ENCODE measurements at regions not wholly inside any gene's neighbourhood (a gene's known extent, or its start where the extent isn't known, plus 50 kb on each side); places are given as distances from the start of the nearest gene placed in this dataset.

- TF ChIP-seq GFI1B (tag by site-specific recombination; IDR thresholded peaks at IDR 0.05), result peak; percentile 100
- TF ChIP-seq ZNF571 (tag by site-specific recombination; IDR thresholded peaks at IDR 0.05), result no peak
- TF ChIP-seq, protein P1, sequence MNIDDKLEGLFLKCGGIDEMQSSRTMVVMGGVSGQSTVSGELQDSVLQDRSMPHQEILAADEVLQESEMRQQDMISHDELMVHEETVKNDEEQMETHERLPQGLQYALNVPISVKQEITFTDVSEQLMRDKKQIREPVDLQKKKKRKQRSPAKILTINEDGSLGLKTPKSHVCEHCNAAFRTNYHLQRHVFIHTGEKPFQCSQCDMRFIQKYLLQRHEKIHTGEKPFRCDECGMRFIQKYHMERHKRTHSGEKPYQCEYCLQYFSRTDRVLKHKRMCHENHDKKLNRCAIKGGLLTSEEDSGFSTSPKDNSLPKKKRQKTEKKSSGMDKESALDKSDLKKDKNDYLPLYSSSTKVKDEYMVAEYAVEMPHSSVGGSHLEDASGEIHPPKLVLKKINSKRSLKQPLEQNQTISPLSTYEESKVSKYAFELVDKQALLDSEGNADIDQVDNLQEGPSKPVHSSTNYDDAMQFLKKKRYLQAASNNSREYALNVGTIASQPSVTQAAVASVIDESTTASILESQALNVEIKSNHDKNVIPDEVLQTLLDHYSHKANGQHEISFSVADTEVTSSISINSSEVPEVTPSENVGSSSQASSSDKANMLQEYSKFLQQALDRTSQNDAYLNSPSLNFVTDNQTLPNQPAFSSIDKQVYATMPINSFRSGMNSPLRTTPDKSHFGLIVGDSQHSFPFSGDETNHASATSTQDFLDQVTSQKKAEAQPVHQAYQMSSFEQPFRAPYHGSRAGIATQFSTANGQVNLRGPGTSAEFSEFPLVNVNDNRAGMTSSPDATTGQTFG (tag by site-specific recombination; IDR thresholded peaks at IDR 0.05; ENCODE audit: borderline replicate concordance), result peak; percentile 87; the same call in 1 of the 2 replicates
- TF ChIP-seq ZNF621 (tag by site-specific recombination; IDR thresholded peaks at IDR 0.05), result no peak
- TF ChIP-seq ZNF324 (tag by site-specific recombination; IDR thresholded peaks at IDR 0.05), result peak; percentile 88
- no peak for TF ChIP-seq ZBTB6 (tag by site-specific recombination; IDR thresholded peaks at IDR 0.05)
- TF ChIP-seq ZNF169 (tag by site-specific recombination; IDR thresholded peaks at IDR 0.05), result no peak
- TF ChIP-seq ZNF585B (tag by site-specific recombination; IDR thresholded peaks at IDR 0.05), result no peak
- no peak for TF ChIP-seq ZNF514 (tag by site-specific recombination; IDR thresholded peaks at IDR 0.05)
- TF ChIP-seq ZFP69B (tag by site-specific recombination; IDR thresholded peaks at IDR 0.05), result peak; percentile 79; the same call in 1 of the 2 replicates
- TF ChIP-seq ZNF677 (tag by site-specific recombination; IDR thresholded peaks at IDR 0.05), result 0 out of 2 replicates have a peak, but pooled peaks have one; percentile 31
- TF ChIP-seq ZNF184 (tag by site-specific recombination; IDR thresholded peaks at IDR 0.05), result peak; percentile 89; the same call in 1 of the 2 replicates
- TF ChIP-seq, protein P2, sequence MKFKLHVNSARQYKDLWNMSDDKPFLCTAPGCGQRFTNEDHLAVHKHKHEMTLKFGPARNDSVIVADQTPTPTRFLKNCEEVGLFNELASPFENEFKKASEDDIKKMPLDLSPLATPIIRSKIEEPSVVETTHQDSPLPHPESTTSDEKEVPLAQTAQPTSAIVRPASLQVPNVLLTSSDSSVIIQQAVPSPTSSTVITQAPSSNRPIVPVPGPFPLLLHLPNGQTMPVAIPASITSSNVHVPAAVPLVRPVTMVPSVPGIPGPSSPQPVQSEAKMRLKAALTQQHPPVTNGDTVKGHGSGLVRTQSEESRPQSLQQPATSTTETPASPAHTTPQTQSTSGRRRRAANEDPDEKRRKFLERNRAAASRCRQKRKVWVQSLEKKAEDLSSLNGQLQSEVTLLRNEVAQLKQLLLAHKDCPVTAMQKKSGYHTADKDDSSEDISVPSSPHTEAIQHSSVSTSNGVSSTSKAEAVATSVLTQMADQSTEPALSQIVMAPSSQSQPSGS (tag by site-specific recombination; IDR thresholded peaks at IDR 0.05; ENCODE audit: low read depth), result peak; percentile 80
- 0 out of 2 replicates have a peak, but pooled peaks have one; percentile 66 for TF ChIP-seq ZNF221 (tag by site-specific recombination; IDR thresholded peaks at IDR 0.05; ENCODE audit: borderline replicate concordance)
- peak; percentile 63; the same call in 1 of the 2 replicates for TF ChIP-seq ZNF239 (tag by site-specific recombination; IDR thresholded peaks at IDR 0.05)
- TF ChIP-seq ZNF701 (tag by site-specific recombination; IDR thresholded peaks at IDR 0.05), result no peak
- TF ChIP-seq PRDM1 (tag by site-specific recombination; IDR thresholded peaks at IDR 0.05), result no peak
- TF ChIP-seq ZNF175 (tag by site-specific recombination; IDR thresholded peaks at IDR 0.05), result no peak
- TF ChIP-seq ZNF501 (tag by site-specific recombination; IDR thresholded peaks at IDR 0.05), result peak; percentile 96; the same call in 1 of the 2 replicates
- peak; percentile 99 for TF ChIP-seq TCF7L2 (IDR thresholded peaks at IDR 0.05; ENCODE audit: borderline replicate concordance, low read depth, low read length)
- TF ChIP-seq ZNF423 (tag by site-specific recombination; IDR thresholded peaks at IDR 0.05), result peak; percentile 50; the same call in 1 of the 2 replicates
- peak; percentile 64; the same call in 1 of the 2 replicates for TF ChIP-seq ZSCAN16 (tag by site-specific recombination; IDR thresholded peaks at IDR 0.05)
- TF ChIP-seq KLF9 (tag by site-specific recombination; IDR thresholded peaks at IDR 0.05; ENCODE audit: low read depth), result peak; percentile 74
- TF ChIP-seq, protein P3, sequence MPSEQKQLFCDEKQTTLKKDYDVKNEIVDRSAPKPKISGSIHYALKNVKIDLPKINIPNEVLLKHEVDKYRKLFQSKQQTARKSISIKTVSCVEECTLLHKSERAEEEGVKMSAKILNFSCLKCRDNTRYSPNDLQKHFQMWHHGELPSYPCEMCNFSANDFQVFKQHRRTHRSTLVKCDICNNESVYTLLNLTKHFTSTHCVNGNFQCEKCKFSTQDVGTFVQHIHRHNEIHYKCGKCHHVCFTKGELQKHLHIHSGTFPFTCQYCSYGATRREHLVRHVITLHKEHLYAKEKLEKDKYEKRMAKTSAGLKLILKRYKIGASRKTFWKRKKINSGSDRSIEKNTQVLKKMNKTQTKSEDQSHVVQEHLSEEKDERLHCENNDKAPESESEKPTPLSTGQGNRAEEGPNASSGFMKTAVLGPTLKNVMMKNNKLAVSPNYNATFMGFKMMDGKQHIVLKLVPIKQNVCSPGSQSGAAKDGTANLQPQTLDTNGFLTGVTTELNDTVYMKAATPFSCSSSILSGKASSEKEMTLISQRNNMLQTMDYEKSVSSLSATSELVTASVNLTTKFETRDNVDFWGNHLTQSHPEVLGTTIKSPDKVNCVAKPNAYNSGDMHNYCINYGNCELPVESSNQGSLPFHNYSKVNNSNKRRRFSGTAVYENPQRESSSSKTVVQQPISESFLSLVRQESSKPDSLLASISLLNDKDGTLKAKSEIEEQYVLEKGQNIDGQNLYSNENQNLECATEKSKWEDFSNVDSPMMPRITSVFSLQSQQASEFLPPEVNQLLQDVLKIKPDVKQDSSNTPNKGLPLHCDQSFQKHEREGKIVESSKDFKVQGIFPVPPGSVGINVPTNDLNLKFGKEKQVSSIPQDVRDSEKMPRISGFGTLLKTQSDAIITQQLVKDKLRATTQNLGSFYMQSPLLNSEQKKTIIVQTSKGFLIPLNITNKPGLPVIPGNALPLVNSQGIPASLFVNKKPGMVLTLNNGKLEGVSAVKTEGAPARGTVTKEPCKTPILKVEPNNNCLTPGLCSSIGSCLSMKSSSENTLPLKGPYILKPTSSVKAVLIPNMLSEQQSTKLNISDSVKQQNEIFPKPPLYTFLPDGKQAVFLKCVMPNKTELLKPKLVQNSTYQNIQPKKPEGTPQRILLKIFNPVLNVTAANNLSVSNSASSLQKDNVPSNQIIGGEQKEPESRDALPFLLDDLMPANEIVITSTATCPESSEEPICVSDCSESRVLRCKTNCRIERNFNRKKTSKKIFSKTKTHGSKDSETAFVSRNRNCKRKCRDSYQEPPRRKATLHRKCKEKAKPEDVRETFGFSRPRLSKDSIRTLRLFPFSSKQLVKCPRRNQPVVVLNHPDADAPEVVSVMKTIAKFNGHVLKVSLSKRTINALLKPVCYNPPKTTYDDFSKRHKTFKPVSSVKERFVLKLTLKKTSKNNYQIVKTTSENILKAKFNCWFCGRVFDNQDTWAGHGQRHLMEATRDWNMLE (tag by site-specific recombination; conservative IDR thresholded peaks at IDR 0.05; ENCODE audit: low read depth), result peak; percentile 53; the same call in 1 of the 2 replicates
- no peak for TF ChIP-seq ZNF600 (tag by site-specific recombination; IDR thresholded peaks at IDR 0.05)
- TF ChIP-seq PRDM10 (tag by site-specific recombination; IDR thresholded peaks at IDR 0.05), result peak; percentile 37
- TF ChIP-seq ZNF48 (tag by site-specific recombination; IDR thresholded peaks at IDR 0.05), result no peak
Measured at GRCh38 chr3:181329024-181329423, 339.5 kb upstream of the DNAJC19 start (continued).

Data from HEK293 (cell line).